ENCODE measurements at regions not wholly inside any gene's neighbourhood (a gene's known extent, or its start where the extent isn't known, plus 50 kb on each side); places are given as distances from the start of the nearest gene placed in this dataset.

- DNase-seq (ENCODE audit: low read depth): no peak
- no peak for TF ChIP-seq CTCF (conservative IDR thresholded peaks at IDR 0.05; ENCODE audit: control insufficient read depth, insufficient read depth, low read depth, low read length)
- H3K4me3 ChIP-seq (ENCODE audit: control insufficient read depth, low read depth, low read length): no peak overlapping the region
Observed at GRCh38 chr20:4480104-4480503, 206.2 kb upstream of the PRNP start.

GRCh38 chr20:4476903-4477500 lies 209.3 kb upstream of the PRNP start:
- no peak overlapping the region for H3K4me3 ChIP-seq (ENCODE audit: control insufficient read depth, low read depth, low read length)
- DNase-seq (ENCODE audit: low read depth): no peak
- TF ChIP-seq CTCF (conservative IDR thresholded peaks at IDR 0.05; ENCODE audit: control insufficient read depth, insufficient read depth, low read depth, low read length): no peak

GRCh38 chr20:4472906-4473305 lies 213.3 kb upstream of the PRNP start:
- no peak overlapping the region for H3K4me3 ChIP-seq (ENCODE audit: control insufficient read depth, low read depth, low read length)
- no peak for TF ChIP-seq CTCF (conservative IDR thresholded peaks at IDR 0.05; ENCODE audit: control insufficient read depth, insufficient read depth, low read depth, low read length)
- DNase-seq (ENCODE audit: low read depth): peak; percentile 74

GRCh38 chr20:4471221-4471620 lies 215.0 kb upstream of the PRNP start:
- TF ChIP-seq CTCF (conservative IDR thresholded peaks at IDR 0.05; ENCODE audit: control insufficient read depth, insufficient read depth, low read depth, low read length): no peak
- peak; percentile 16 for DNase-seq (ENCODE audit: low read depth)
- no peak overlapping the region for H3K4me3 ChIP-seq (ENCODE audit: control insufficient read depth, low read depth, low read length)

- peak; percentile 80 for DNase-seq (ENCODE audit: low read depth)
- no peak overlapping the region for H3K4me3 ChIP-seq (ENCODE audit: control insufficient read depth, low read depth, low read length)
- peak; percentile 8 for TF ChIP-seq CTCF (conservative IDR thresholded peaks at IDR 0.05; ENCODE audit: control insufficient read depth, insufficient read depth, low read depth, low read length)
Observed at GRCh38 chr20:4470375-4470774, 215.9 kb upstream of the PRNP start.

- DNase-seq (ENCODE audit: low read depth): no peak
- H3K4me3 ChIP-seq (ENCODE audit: control insufficient read depth, low read depth, low read length): no peak overlapping the region
- no peak for TF ChIP-seq CTCF (conservative IDR thresholded peaks at IDR 0.05; ENCODE audit: control insufficient read depth, insufficient read depth, low read depth, low read length)
Observed at GRCh38 chr20:4469910-4470309, 216.3 kb upstream of the PRNP start.

- DNase-seq (ENCODE audit: low read depth): no peak
- no peak overlapping the region for H3K4me3 ChIP-seq (ENCODE audit: control insufficient read depth, low read depth, low read length)
- TF ChIP-seq CTCF (conservative IDR thresholded peaks at IDR 0.05; ENCODE audit: control insufficient read depth, insufficient read depth, low read depth, low read length): no peak
Observed at GRCh38 chr20:4468114-4468513, 218.1 kb upstream of the PRNP start.
